ENCODE measurements at regions not wholly inside any gene's neighbourhood (a gene's known extent, or its start where the extent isn't known, plus 50 kb on each side); places are given as distances from the start of the nearest gene placed in this dataset.

DNA sequence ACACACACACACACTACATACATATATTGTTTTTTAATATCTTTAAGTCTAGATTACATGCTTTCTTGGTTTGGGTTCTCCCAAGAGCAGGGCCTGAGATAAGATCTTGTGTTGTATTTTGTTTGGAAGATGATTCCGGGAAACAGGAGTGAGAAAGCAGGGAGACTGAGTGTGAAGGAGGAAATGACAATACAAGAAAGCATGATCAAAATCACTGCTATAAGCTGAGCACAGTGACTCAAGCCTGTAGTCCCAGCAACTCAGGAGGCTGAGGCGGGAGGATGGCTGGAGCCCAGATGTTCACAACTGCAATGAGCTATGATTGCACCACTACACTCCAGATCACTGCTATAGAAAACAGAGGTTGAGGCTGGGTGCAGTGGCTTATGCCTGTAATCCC lies 267.6 kb downstream of the SKIDA1 start:
- TF ChIP-seq, protein P1, sequence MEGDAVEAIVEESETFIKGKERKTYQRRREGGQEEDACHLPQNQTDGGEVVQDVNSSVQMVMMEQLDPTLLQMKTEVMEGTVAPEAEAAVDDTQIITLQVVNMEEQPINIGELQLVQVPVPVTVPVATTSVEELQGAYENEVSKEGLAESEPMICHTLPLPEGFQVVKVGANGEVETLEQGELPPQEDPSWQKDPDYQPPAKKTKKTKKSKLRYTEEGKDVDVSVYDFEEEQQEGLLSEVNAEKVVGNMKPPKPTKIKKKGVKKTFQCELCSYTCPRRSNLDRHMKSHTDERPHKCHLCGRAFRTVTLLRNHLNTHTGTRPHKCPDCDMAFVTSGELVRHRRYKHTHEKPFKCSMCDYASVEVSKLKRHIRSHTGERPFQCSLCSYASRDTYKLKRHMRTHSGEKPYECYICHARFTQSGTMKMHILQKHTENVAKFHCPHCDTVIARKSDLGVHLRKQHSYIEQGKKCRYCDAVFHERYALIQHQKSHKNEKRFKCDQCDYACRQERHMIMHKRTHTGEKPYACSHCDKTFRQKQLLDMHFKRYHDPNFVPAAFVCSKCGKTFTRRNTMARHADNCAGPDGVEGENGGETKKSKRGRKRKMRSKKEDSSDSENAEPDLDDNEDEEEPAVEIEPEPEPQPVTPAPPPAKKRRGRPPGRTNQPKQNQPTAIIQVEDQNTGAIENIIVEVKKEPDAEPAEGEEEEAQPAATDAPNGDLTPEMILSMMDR (IDR thresholded peaks at IDR 0.05 in 8 of 11, conservative IDR thresholded peaks at IDR 0.05 in 3 of 11), result no peak
- TF ChIP-seq POLR2A (IDR thresholded peaks at IDR 0.05), result no peak
